ENCODE measurements at regions not wholly inside any gene's neighbourhood (a gene's known extent, or its start where the extent isn't known, plus 50 kb on each side); places are given as distances from the start of the nearest gene placed in this dataset.
"Not testable (repeated sequence)": the region's sequence is repeated elsewhere in the genome, so short reads cannot be mapped to it uniquely, and the experiment has no call there.

DNA sequence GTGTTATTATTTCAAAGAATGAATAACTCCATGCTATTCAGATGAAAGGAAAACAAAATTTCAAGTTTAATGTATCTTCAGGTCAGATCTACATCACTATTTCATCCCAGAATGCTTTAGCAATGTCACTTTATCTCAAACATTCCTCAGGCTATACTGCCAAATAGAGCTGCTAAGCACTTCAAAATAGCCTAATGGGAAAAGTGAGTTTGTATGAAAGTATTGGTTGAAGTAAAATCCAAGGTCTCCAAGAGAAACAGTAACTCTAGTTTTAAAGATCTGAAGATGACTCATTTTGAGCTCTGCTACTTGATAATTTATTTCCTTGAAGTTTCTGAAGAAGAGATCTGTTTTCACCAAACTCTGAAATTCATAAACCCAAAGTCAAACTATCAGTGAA, 466.2 kb upstream of the FOXG1 start:
- H3K27me3 ChIP-seq (ENCODE audit: low read depth): no peaks in the 10 kb centered on the region
- DNase-seq (no peak), ATAC-seq (no peak)
- no peak overlapping the region for H3K4me3 ChIP-seq
- no peak overlapping the region for H3K27ac ChIP-seq
- H3K4me1 ChIP-seq: no peaks in the 10 kb centered on the region
- TF ChIP-seq, protein P1, sequence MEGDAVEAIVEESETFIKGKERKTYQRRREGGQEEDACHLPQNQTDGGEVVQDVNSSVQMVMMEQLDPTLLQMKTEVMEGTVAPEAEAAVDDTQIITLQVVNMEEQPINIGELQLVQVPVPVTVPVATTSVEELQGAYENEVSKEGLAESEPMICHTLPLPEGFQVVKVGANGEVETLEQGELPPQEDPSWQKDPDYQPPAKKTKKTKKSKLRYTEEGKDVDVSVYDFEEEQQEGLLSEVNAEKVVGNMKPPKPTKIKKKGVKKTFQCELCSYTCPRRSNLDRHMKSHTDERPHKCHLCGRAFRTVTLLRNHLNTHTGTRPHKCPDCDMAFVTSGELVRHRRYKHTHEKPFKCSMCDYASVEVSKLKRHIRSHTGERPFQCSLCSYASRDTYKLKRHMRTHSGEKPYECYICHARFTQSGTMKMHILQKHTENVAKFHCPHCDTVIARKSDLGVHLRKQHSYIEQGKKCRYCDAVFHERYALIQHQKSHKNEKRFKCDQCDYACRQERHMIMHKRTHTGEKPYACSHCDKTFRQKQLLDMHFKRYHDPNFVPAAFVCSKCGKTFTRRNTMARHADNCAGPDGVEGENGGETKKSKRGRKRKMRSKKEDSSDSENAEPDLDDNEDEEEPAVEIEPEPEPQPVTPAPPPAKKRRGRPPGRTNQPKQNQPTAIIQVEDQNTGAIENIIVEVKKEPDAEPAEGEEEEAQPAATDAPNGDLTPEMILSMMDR (IDR thresholded peaks at IDR 0.05): no peak
- H3K36me3 ChIP-seq: no peaks in the 10 kb centered on the region
- no peaks in the 10 kb centered on the region for H3K9me3 ChIP-seq
- intact Hi-C loops (cut with DNase I): no loop called here

DNA sequence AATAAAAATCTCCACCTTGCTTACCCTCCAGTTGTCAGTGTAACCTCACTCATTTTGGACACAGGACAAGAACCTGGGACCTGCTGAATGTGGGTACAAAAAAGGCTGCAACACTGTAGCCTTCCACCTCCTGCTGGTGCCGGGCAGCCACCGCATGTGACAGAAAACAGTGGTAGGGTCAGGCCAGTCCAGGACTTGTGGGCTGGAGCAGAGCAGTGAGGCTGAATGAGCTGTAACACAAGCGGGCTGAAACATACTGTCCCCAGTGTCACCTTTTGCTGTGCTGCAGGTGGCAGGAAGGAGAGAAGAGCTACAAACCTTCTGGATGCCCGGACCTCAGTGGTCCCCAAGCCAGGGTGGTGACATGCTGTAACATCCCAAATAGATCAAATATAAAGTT, 465.4 kb upstream of the FOXG1 start:
- Histone ChIP-seq H3K4me1 (no peaks in the 10 kb centered on the region), H3K4me3 (no peak overlapping the region), H3K36me3 (no peaks in the 10 kb centered on the region), H3K9me3 (no peaks in the 10 kb centered on the region), H3K27me3 (ENCODE audit: low read depth) (no peaks in the 10 kb centered on the region), H3K27ac (no peak overlapping the region)
- intact Hi-C loops (cut with DNase I): no loop called here
- ATAC-seq: no peak
- no peak for DNase-seq
- TF ChIP-seq, protein P1 (IDR thresholded peaks at IDR 0.05): no peak

DNA sequence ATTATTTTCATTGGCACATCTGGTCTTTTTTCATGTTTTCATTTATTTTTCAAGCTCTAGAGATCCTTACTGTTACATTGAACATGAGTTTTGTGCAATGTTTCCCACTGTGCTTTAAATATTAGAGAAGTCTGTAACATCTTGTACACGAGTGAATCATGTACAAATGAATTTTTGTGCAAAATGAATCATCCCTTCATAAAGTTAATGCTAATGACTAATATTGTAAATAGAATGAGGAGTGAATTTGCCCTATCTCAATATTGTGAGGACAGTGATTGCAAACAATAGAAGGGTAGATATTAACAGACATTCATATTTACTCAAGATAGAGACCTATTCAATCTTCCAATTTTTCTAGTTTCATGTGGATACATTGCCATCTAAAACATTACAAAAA, 463.3 kb upstream of the FOXG1 start:
- DNase-seq: no peak
- TF ChIP-seq, protein P1 (IDR thresholded peaks at IDR 0.05): no peak
- no peak for ATAC-seq
- H3K27me3 ChIP-seq (ENCODE audit: low read depth): no peaks in the 10 kb centered on the region
- H3K27ac ChIP-seq: no peak overlapping the region
- H3K9me3 ChIP-seq: no peaks in the 10 kb centered on the region
- H3K36me3 ChIP-seq: no peaks in the 10 kb centered on the region
- no peak overlapping the region for H3K4me3 ChIP-seq
- H3K4me1 ChIP-seq: no peaks in the 10 kb centered on the region
- intact Hi-C loops (cut with DNase I): no loop called here

DNA sequence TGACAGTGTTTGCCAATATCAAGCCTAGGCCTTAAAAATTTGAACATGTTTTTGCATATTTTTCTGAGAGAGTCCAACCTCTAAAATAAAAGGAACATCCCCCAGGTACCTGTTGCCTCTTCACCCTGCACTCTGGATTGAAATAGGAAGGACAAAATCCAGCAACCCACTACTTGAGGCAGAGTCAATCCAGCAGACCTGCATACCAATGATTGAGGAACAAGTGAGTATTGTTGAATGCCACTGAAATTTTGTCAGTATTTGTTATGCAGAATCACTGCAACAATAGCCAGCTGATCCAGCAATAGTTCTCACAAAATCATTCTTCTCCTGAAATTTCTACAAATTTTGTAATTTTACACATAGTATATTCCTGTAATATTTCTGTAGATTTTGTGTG, 460.6 kb upstream of the FOXG1 start:
- no peaks in the 10 kb centered on the region for H3K4me1 ChIP-seq
- no peaks in the 10 kb centered on the region for H3K9me3 ChIP-seq
- H3K27ac ChIP-seq: no peak overlapping the region
- DNase-seq (no peak), ATAC-seq (no peak)
- no peaks in the 10 kb centered on the region for H3K27me3 ChIP-seq (ENCODE audit: low read depth)
- intact Hi-C loops (cut with DNase I): no loop called here
- no peak overlapping the region for H3K4me3 ChIP-seq
- H3K36me3 ChIP-seq: no peaks in the 10 kb centered on the region
- TF ChIP-seq, protein P1 (IDR thresholded peaks at IDR 0.05): no peak

DNA sequence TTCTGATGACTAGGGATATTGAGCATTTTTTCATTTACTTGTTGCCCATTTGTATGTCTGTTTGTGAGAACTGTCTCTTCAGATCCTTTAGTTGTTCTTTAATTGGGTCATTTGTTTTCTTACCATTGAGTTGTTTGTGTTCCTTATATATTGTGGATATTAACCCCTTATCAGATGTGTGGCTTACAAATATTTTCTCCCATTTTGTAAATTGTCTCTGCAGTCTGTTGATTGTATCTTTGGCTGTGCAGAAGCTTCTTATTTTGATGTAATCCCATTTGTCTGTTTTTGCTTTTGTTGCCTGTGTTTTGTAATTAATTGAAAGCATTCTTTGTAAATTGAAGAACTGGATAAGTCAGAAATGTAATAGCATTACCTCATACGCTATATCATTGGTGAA, 459.1 kb upstream of the FOXG1 start:
- no peak for DNase-seq
- intact Hi-C loops (cut with DNase I): no loop called here
- Histone ChIP-seq H3K4me1 (no peaks in the 10 kb centered on the region), H3K4me3 (no peak overlapping the region), H3K27me3 (ENCODE audit: low read depth) (no peaks in the 10 kb centered on the region), H3K36me3 (no peaks in the 10 kb centered on the region), H3K27ac (no peak overlapping the region), H3K9me3 (no peaks in the 10 kb centered on the region)
- TF ChIP-seq, protein P1 (IDR thresholded peaks at IDR 0.05): no peak
- ATAC-seq: no peak

DNA sequence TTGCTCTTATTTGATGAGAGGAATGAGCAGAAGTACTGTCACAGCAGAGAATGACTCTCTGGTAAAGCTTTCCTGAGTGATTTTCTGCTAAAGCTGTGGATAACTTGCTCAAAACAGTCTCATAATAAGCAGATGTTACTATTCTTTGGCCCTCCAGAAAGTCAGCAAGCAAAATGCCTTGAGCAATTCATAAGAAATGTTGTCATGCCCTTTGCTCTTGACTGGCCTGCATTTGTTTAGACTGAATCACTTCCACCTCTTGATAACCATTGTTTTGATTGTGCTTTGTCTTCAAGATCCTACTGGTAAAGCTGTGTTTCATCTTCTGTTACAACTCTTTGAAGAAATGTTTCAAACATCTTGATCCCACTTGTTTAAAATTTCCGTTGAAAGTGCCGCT, 457.9 kb upstream of the FOXG1 start:
- no peaks in the 10 kb centered on the region for H3K27me3 ChIP-seq (ENCODE audit: low read depth)
- no peaks in the 10 kb centered on the region for H3K4me1 ChIP-seq
- DNase-seq (no peak), ATAC-seq (no peak)
- TF ChIP-seq, protein P1 (IDR thresholded peaks at IDR 0.05): no peak
- H3K27ac ChIP-seq: no peak overlapping the region
- H3K4me3 ChIP-seq: no peak overlapping the region
- no peaks in the 10 kb centered on the region for H3K9me3 ChIP-seq
- intact Hi-C loops (cut with DNase I): no loop called here
- no peaks in the 10 kb centered on the region for H3K36me3 ChIP-seq

DNA sequence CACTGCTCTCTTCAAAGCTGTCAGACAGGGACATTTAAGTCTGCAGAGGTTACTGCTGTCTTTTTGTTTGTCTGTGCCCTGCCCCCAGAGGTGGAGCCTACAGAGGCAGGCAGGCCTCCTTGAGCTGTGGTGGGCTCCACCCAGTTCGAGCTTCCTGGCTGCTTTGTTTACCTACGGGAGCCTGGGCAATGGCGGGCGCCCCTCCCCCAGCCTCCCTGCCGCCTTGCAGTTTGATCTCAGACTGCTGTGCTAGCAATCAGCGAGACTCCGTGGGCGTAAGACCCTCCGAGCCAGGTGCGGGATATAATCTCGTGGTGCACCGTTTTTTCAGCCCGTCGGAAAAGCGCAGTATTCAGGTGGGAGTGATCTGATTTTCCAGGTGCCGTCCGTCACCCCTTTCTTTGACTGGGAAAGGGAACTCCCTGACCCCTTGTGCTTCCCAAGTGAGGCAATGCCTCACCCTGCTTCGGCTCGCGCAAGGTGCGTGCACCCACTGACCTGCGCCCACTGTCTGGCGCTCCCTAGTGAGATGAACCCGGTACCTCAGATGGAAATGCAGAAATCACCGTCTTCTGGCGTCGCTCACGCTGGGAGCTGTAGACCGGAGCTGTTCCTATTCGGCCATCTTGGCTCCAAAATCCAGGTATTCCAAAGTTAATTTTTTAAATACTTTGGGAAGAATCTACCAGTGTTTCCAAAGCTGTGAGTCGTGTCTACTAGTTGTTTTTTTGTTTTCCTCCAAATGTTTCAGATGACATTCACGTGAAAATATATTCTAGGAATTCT, 448.5 kb upstream of the FOXG1 start:
- H3K4me3 ChIP-seq; H3K27ac ChIP-seq; H3K36me3 ChIP-seq; ATAC-seq; H3K9me3 ChIP-seq; H3K27me3 ChIP-seq (ENCODE audit: low read depth); intact Hi-C loops (cut with DNase I); DNase-seq; H3K4me1 ChIP-seq: not testable (repeated sequence)
